Nephron (organoid): ENCODE measurements at regions not wholly inside any gene's neighbourhood (a gene's known extent, or its start where the extent isn't known, plus 50 kb on each side); places are given as distances from the start of the nearest gene placed in this dataset.

Experiments
- H3K27ac Mint-ChIP-seq, 3 experiments: 2 replicates each; pipeline ENCODE4 v1.8.0; 2020; ENCODE audit warnings: mixed read lengths in 3 of 3, mild to moderate bottlenecking in 2 of 3, moderate library complexity in 1 of 3
- H3K27me3 Mint-ChIP-seq: 2 replicates; pipeline ENCODE4 v1.8.0; 2021; ENCODE audit warnings: low read depth, mild to moderate bottlenecking, moderate library complexity, mixed read lengths
- H3K36me3 Mint-ChIP-seq: 2 replicates; pipeline ENCODE4 v1.8.0; 2020; ENCODE audit warnings: low read depth, mixed read lengths
- H3K4me1 Mint-ChIP-seq: 2 replicates; pipeline ENCODE4 v1.8.0; 2020; ENCODE audit warnings: mixed read lengths
- H3K4me3 Mint-ChIP-seq, 3 experiments: 2 replicates each; pipeline ENCODE4 v1.8.0; 2020; ENCODE audit warnings: mild to moderate bottlenecking in 3 of 3, mixed read lengths in 3 of 3, moderate library complexity in 2 of 3
- H3K9me3 Mint-ChIP-seq: 2 replicates; pipeline ENCODE4 v1.8.0; 2020; ENCODE audit warnings: mixed read lengths
- TF ChIP-seq, protein P1 (sequence below), 3 experiments: fragments of 200-600 bp; sonication (generic); IDR thresholded peaks; one replicate each; pipeline ENCODE4 v1.5.0; 2021; ENCODE audit warnings: antibody characterized with exemption in 3 of 3; ENCODE audit not compliant: unreplicated experiment in 3 of 3

DNA sequence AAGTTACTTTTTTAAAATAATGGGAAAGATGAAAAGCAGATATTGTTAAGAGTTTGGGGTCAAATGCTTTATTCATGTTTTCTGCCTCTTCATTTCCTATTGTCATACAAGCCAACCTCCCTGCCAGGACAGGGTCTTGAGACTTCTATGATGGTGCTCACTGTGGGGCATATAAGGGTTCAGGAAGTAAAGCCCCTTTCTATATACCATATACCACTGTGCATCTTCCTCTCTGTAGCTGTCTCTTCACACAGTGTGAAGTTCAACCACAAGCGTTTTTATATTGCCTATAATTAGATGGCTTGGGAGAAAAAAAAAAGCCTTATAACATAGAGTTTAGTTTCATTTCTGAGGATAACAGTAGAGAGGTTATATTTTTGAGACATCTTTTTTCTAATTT lies 389.8 kb upstream of the SORCS1 start:
- Mint-ChIP-seq H3K4me1 (no peaks in the 10 kb centered on the region), H3K36me3 (no peaks in the 10 kb centered on the region), H3K9me3 (peaks cover 4% of the 10 kb centered on the region), H3K4me3 (no peak overlapping the region), H3K27me3 (no peaks in the 10 kb centered on the region), H3K27ac (no peak overlapping the region)
- TF ChIP-seq, protein P1, sequence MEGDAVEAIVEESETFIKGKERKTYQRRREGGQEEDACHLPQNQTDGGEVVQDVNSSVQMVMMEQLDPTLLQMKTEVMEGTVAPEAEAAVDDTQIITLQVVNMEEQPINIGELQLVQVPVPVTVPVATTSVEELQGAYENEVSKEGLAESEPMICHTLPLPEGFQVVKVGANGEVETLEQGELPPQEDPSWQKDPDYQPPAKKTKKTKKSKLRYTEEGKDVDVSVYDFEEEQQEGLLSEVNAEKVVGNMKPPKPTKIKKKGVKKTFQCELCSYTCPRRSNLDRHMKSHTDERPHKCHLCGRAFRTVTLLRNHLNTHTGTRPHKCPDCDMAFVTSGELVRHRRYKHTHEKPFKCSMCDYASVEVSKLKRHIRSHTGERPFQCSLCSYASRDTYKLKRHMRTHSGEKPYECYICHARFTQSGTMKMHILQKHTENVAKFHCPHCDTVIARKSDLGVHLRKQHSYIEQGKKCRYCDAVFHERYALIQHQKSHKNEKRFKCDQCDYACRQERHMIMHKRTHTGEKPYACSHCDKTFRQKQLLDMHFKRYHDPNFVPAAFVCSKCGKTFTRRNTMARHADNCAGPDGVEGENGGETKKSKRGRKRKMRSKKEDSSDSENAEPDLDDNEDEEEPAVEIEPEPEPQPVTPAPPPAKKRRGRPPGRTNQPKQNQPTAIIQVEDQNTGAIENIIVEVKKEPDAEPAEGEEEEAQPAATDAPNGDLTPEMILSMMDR (IDR thresholded peaks at IDR 0.05; ENCODE audit: unreplicated experiment in 3 of 3) = no peak

GRCh38 chr10:107553470-107553869 lies 389.0 kb upstream of the SORCS1 start:
- Mint-ChIP-seq H3K9me3 (peaks cover 7% of the 10 kb centered on the region), H3K36me3 (no peaks in the 10 kb centered on the region), H3K4me3 (no peak overlapping the region), H3K27ac (no peak overlapping the region), H3K4me1 (no peaks in the 10 kb centered on the region), H3K27me3 (peaks cover under 1% of the 10 kb centered on the region)
- TF ChIP-seq, protein P1 (IDR thresholded peaks at IDR 0.05; ENCODE audit: unreplicated experiment in 3 of 3) = no peak

DNA sequence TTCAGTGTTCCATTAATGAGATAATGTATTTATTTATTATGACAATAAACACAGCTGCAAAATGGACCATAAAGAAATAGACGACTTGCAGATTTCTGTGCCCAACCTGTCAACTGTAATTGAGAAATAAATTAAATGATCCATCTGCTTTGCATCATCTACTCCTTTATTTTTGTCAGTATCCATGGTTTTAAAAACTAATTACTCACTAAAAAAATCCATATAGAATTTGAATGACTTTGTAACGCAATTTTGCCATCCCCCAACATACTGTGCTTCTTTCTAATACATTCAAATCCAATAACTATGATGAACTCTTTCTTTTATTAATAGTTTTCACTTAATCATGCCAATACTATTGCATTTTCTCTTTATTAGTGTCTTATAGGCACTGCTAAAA lies 388.5 kb upstream of the SORCS1 start:
- no peak overlapping the region for H3K4me3 Mint-ChIP-seq
- peaks cover 6% of the 10 kb centered on the region for H3K27me3 Mint-ChIP-seq
- peaks cover 7% of the 10 kb centered on the region for H3K9me3 Mint-ChIP-seq
- H3K36me3 Mint-ChIP-seq = no peaks in the 10 kb centered on the region
- H3K27ac Mint-ChIP-seq = no peak overlapping the region
- TF ChIP-seq, protein P1 (IDR thresholded peaks at IDR 0.05; ENCODE audit: unreplicated experiment in 3 of 3) = no peak
- no peaks in the 10 kb centered on the region for H3K4me1 Mint-ChIP-seq

DNA sequence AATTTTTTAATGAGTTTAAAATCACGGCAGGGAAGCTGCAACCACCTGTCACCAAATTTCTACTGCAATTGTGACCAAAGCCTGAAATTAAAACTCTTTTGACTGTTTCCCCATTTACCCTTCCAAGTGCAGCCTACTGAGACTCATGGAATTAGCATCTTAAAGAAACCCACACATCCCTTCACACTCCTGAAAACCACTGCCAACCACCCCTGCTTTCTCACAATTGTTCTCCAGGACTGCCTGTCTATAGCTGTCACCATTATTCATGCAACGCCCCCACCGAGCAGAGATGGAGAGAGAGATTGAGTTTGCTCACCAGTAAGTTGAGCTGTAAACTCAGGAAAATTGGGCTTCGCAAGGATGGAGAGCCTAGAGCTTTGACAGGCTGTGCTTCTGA lies 383.8 kb upstream of the SORCS1 start:
- no peak overlapping the region for H3K4me3 Mint-ChIP-seq
- no peaks in the 10 kb centered on the region for H3K4me1 Mint-ChIP-seq
- peaks cover 7% of the 10 kb centered on the region for H3K27me3 Mint-ChIP-seq
- TF ChIP-seq, protein P1 (IDR thresholded peaks at IDR 0.05; ENCODE audit: unreplicated experiment in 3 of 3) = no peak
- H3K36me3 Mint-ChIP-seq = no peaks in the 10 kb centered on the region
- no peak overlapping the region for H3K27ac Mint-ChIP-seq
- H3K9me3 Mint-ChIP-seq = peaks cover 7% of the 10 kb centered on the region

DNA sequence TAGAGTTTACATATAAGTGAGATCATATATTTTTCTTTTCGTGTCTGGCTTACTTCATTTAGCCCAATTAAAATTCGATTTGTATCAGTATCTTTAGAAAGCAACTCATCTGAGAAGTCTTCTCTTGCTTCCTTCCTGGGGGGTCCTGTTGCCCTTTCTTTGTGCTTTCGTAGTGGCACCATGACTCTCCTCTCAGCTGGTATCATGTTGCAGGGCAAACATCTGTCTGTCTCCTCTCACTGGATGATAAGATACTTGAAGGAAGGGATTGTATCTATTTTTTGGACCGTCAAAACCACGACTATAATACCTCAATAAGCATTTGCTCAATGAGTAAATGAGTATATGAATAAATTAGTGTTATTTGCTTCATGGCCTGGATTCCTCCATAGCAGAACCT lies 382.5 kb upstream of the SORCS1 start:
- Mint-ChIP-seq H3K27ac (no peak overlapping the region), H3K36me3 (no peaks in the 10 kb centered on the region), H3K27me3 (peaks cover 7% of the 10 kb centered on the region), H3K9me3 (peaks cover 7% of the 10 kb centered on the region), H3K4me3 (no peak overlapping the region), H3K4me1 (no peaks in the 10 kb centered on the region)
- TF ChIP-seq, protein P1 (IDR thresholded peaks at IDR 0.05; ENCODE audit: unreplicated experiment in 3 of 3) = no peak

GRCh38 chr10:107546284-107546683 lies 381.8 kb upstream of the SORCS1 start:
- Mint-ChIP-seq H3K27ac (no peak overlapping the region), H3K27me3 (peaks cover 7% of the 10 kb centered on the region), H3K9me3 (peaks cover 7% of the 10 kb centered on the region), H3K4me1 (no peaks in the 10 kb centered on the region), H3K4me3 (no peak overlapping the region), H3K36me3 (no peaks in the 10 kb centered on the region)
- TF ChIP-seq, protein P1 (IDR thresholded peaks at IDR 0.05; ENCODE audit: unreplicated experiment in 3 of 3) = no peak
